ENCODE measurements at regions not wholly inside any gene's neighbourhood (a gene's known extent, or its start where the extent isn't known, plus 50 kb on each side); places are given as distances from the start of the nearest gene placed in this dataset.

DNA sequence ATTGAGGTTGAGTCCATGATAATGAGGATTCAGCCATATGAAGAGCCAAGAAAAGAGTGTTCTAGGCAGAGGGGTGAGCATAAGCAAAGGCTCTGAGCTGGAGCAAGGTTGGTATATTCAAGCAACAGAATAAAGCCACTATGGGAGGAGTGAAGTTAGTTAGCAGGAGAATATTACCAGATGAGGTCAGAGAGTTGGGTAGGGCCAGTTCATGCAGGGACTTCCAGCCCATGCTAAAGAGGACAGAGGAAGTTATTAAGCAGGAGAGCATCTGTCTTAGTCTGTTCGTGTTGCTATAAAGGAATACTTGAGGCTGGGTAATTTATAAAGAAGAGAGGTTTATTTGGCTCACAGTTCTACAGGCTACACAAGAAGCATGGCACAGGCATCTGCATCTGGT lies 57.1 kb upstream of the ATG10 start:
- Histone ChIP-seq H3K4me1 (ENCODE audit: control insufficient read depth, insufficient read depth, low read length) (no peaks in the 10 kb centered on the region), H3K9me3 (ENCODE audit: control insufficient read depth, low read length) (no peaks in the 10 kb centered on the region), H3K4me3 (ENCODE audit: low read length) (no peak overlapping the region), H3K9ac (ENCODE audit: low read length) (no peak overlapping the region), H3K36me3 (ENCODE audit: control insufficient read depth, insufficient read depth, low read length) (no peaks in the 10 kb centered on the region), H3K27me3 (ENCODE audit: control insufficient read depth, insufficient read depth, low read length) (no peaks in the 10 kb centered on the region)

DNA sequence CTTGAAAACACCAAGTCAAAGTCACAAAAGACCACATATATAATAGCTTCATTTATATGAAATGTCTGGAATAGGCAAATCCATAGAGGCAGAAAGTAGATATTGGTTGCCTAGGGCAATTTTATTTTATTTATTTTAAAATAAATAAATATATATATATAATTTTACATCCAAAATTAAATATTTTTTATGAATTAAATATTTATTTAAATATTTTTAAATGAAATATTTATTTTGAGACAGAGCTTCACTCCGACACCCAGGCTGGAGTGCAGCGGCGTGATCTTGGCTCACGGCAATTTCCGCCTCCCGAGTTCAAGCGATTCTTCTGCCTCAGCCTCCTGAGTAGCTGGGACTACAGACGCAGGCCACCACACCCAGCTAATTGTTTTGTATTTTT lies 58.9 kb upstream of the ATG10 start:
- Histone ChIP-seq H3K27me3 (ENCODE audit: control insufficient read depth, insufficient read depth, low read length) (no peaks in the 10 kb centered on the region), H3K4me1 (ENCODE audit: control insufficient read depth, insufficient read depth, low read length) (no peaks in the 10 kb centered on the region), H3K36me3 (ENCODE audit: control insufficient read depth, insufficient read depth, low read length) (no peaks in the 10 kb centered on the region), H3K4me3 (ENCODE audit: low read length) (no peak overlapping the region), H3K9me3 (ENCODE audit: control insufficient read depth, low read length) (no peaks in the 10 kb centered on the region), H3K9ac (ENCODE audit: low read length) (no peak overlapping the region)

DNA sequence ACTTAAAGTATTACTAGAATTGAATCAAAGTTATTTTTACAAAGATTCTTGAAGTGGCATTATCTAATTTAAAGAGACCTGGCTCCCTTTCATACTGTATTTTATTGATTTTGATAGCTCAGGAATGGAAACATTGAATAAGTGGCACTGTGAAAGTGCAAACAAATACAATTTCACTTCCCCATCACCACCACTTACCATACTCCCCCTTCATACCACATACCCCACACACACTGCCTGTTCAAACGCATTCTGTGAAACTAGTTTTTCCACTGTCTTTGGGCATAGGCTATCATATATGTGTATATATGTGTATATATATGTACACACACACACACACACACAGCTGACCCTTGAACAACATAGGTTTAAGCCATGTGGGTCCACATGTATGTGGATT lies 62.1 kb upstream of the ATG10 start:
- H3K4me3 ChIP-seq (ENCODE audit: low read length) = no peak overlapping the region
- no peaks in the 10 kb centered on the region for H3K36me3 ChIP-seq (ENCODE audit: control insufficient read depth, insufficient read depth, low read length)
- H3K27me3 ChIP-seq (ENCODE audit: control insufficient read depth, insufficient read depth, low read length) = no peaks in the 10 kb centered on the region
- no peaks in the 10 kb centered on the region for H3K4me1 ChIP-seq (ENCODE audit: control insufficient read depth, insufficient read depth, low read length)
- H3K9me3 ChIP-seq (ENCODE audit: control insufficient read depth, low read length) = no peaks in the 10 kb centered on the region
- no peak overlapping the region for H3K9ac ChIP-seq (ENCODE audit: low read length)

DNA sequence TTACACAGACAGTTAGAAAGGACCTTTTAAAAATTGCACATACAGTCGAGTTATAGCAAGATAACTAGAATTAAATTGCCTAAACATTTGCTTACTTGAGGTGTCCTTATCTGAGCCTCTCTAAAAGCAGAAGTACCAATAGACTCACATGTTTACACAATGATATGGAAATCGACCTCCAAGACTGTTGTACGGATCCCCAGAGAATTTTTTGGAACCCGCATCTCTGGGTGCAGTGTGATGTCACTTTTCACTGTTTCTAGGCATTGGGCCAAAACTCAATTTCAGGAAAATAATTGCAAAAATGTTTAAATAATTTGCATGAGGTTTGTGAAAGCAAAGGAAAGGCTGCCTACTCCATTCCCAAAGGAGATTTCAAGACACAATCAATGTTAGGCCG lies 63.1 kb upstream of the ATG10 start:
- no peaks in the 10 kb centered on the region for H3K36me3 ChIP-seq (ENCODE audit: control insufficient read depth, insufficient read depth, low read length)
- H3K27me3 ChIP-seq (ENCODE audit: control insufficient read depth, insufficient read depth, low read length) = no peaks in the 10 kb centered on the region
- no peak overlapping the region for H3K4me3 ChIP-seq (ENCODE audit: low read length)

DNA sequence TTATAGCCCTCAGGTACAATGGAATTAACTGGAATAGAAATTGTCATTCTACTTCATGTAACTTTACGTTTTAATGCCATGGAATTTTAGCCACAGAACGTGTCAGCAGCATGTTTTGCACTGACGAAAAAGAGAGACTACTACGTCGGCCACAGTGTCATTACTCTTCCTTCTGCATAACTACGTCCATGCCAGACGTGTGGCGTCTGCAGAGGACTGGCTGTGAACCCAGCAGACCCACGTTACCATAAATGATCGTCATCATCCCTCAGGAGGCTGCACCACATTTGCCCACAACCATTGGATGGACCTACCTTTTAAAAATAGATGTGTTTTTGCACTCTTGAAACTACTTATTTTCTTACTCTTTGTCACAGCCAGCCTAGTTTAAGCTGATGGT lies 63.8 kb upstream of the ATG10 start:
- Histone ChIP-seq H3K9ac (ENCODE audit: low read length) (no peak overlapping the region), H3K27me3 (ENCODE audit: control insufficient read depth, insufficient read depth, low read length) (no peaks in the 10 kb centered on the region), H3K9me3 (ENCODE audit: control insufficient read depth, low read length) (no peaks in the 10 kb centered on the region), H3K4me1 (ENCODE audit: control insufficient read depth, insufficient read depth, low read length) (no peaks in the 10 kb centered on the region), H3K36me3 (ENCODE audit: control insufficient read depth, insufficient read depth, low read length) (no peaks in the 10 kb centered on the region), H3K4me3 (ENCODE audit: low read length) (no peak overlapping the region)

More for the DNA sequence above, 63.1 kb upstream of the ATG10 start:
- no peaks in the 10 kb centered on the region for H3K9me3 ChIP-seq (ENCODE audit: control insufficient read depth, low read length)
- H3K4me1 ChIP-seq (ENCODE audit: control insufficient read depth, insufficient read depth, low read length) = no peaks in the 10 kb centered on the region
- no peak overlapping the region for H3K9ac ChIP-seq (ENCODE audit: low read length)

DNA sequence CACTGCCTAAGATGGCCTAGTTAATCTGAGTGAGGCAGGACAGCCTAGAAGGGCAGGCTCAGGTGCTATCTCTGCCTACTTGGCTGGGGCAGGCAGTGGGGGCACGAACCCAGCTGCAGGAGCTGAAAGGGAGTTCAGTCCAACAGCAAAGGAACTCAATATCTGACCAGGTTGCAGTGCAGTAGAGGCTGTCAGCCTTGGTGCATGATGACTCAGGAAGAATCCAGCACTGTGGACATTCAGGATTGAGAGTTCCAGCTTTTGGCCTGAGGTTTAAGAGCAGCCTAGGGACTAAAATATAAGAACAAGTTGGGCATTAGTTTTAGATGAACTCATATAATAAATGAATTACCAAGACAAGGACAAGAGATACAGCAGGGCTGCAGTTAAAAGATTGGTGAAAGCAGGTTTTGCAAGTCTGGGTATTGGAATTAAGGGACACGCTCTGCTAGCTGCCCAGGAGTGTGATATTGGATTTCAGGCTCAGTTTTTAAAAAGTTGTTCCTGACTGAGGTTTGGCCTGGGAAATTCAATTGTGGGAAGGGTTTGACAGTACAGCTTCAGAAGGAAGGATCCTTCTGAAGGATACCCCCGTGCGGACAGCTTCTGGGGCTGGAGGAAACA lies 64.7 kb upstream of the ATG10 start:
- no peaks in the 10 kb centered on the region for H3K4me1 ChIP-seq (ENCODE audit: control insufficient read depth, insufficient read depth, low read length)
- no peaks in the 10 kb centered on the region for H3K9me3 ChIP-seq (ENCODE audit: control insufficient read depth, low read length)
- no peak overlapping the region for H3K4me3 ChIP-seq (ENCODE audit: low read length)
- H3K27me3 ChIP-seq (ENCODE audit: control insufficient read depth, insufficient read depth, low read length) = no peaks in the 10 kb centered on the region
- no peaks in the 10 kb centered on the region for H3K36me3 ChIP-seq (ENCODE audit: control insufficient read depth, insufficient read depth, low read length)
- no peak overlapping the region for H3K9ac ChIP-seq (ENCODE audit: low read length)

DNA sequence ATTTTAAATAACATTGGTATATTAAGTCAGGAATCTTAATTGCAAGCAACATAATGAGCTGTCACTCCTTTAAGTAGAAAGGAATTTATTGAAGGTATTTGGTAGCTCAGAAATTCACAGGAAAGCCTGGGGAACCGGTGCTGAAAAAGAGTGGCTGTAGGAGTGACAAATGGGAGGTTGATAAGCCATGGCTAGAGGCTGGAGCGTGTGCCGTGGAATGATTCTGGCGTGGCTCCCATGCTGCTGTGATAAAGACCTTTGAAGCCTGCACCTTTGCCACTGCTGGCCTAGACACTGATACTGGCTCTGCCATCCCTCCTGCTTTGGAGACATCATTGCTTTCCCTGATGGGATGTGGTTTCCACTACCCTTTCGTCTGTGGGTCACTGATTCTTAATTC lies 65.7 kb upstream of the ATG10 start:
- H3K36me3 ChIP-seq (ENCODE audit: control insufficient read depth, insufficient read depth, low read length) = no peaks in the 10 kb centered on the region
- H3K4me3 ChIP-seq (ENCODE audit: low read length) = no peak overlapping the region
- H3K27me3 ChIP-seq (ENCODE audit: control insufficient read depth, insufficient read depth, low read length) = no peaks in the 10 kb centered on the region
- no peaks in the 10 kb centered on the region for H3K4me1 ChIP-seq (ENCODE audit: control insufficient read depth, insufficient read depth, low read length)
- no peaks in the 10 kb centered on the region for H3K9me3 ChIP-seq (ENCODE audit: control insufficient read depth, low read length)
- H3K9ac ChIP-seq (ENCODE audit: low read length) = no peak overlapping the region

DNA sequence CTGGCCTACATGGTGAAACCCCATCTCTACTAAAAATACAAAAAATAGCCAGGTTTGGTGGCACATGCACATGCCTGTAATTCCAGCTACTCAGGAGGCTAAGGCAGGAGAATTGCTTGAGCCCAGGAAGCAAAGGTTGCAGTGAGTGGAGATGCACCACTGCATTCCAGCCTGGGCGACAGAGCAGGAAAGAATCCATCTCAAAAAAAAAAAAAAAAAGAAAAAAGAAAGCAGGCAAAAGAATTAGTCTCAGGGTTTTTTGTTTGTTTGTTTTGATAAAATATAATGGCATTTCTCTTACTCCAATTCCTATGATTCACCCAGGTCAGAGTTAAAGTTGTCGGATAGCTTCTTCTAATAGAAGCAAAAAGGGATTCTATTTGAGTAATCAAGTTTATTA lies 67.0 kb upstream of the ATG10 start:
- no peaks in the 10 kb centered on the region for H3K27me3 ChIP-seq (ENCODE audit: control insufficient read depth, insufficient read depth, low read length)
- no peak overlapping the region for H3K9ac ChIP-seq (ENCODE audit: low read length)
- no peak overlapping the region for H3K4me3 ChIP-seq (ENCODE audit: low read length)
- no peaks in the 10 kb centered on the region for H3K9me3 ChIP-seq (ENCODE audit: control insufficient read depth, low read length)
- H3K4me1 ChIP-seq (ENCODE audit: control insufficient read depth, insufficient read depth, low read length) = no peaks in the 10 kb centered on the region
- no peaks in the 10 kb centered on the region for H3K36me3 ChIP-seq (ENCODE audit: control insufficient read depth, insufficient read depth, low read length)

DNA sequence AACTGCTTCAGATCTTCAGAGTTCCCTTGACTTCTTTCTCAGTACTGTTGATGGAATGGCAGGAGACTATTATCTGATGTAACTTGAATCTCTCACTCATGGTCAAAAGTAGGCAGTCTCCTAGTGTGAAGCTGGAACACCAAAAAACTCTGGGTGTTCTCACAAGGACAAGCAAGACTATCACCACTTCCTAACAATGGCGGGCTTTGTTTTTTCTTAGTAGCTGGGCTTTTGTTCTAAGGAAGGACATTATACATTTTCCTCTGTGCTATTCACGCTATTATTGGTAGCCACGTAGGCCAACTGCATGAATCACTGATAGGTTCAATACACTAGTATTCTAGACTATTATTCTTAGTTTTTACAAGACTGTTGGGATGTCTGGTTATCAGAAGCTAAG lies 67.7 kb upstream of the ATG10 start:
- Histone ChIP-seq H3K9me3 (ENCODE audit: control insufficient read depth, low read length) (no peaks in the 10 kb centered on the region), H3K27me3 (ENCODE audit: control insufficient read depth, insufficient read depth, low read length) (no peaks in the 10 kb centered on the region), H3K4me3 (ENCODE audit: low read length) (no peak overlapping the region)

DNA sequence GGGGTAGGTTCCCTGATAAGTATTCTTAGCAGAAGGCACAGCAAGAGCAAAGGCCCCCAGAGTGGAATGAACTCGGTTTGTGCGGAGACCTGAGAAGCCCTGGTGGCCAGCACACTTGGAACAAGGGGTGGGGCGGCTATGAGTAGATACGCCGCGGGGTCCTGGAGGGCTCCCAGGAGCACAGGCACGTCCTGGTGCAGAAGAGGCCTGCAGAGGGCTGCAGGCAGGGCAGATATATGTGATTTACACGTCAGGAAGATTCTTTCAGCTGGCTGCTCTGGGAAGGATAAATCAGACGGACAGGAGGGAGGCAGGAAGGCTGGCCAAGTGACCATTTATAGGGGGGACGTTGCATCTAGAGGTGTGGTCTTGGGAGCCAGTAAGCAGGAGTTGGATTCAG lies 70.2 kb upstream of the ATG10 start:
- Histone ChIP-seq H3K4me3 (ENCODE audit: low read length) (no peak overlapping the region), H3K9me3 (ENCODE audit: control insufficient read depth, low read length) (no peaks in the 10 kb centered on the region), H3K9ac (ENCODE audit: low read length) (no peak overlapping the region), H3K36me3 (ENCODE audit: control insufficient read depth, insufficient read depth, low read length) (no peaks in the 10 kb centered on the region), H3K4me1 (ENCODE audit: control insufficient read depth, insufficient read depth, low read length) (no peaks in the 10 kb centered on the region), H3K27me3 (ENCODE audit: control insufficient read depth, insufficient read depth, low read length) (no peaks in the 10 kb centered on the region)

More for the DNA sequence above, 67.7 kb upstream of the ATG10 start:
- H3K9ac ChIP-seq (ENCODE audit: low read length) = no peak overlapping the region
- no peaks in the 10 kb centered on the region for H3K4me1 ChIP-seq (ENCODE audit: control insufficient read depth, insufficient read depth, low read length)
- no peaks in the 10 kb centered on the region for H3K36me3 ChIP-seq (ENCODE audit: control insufficient read depth, insufficient read depth, low read length)

DNA sequence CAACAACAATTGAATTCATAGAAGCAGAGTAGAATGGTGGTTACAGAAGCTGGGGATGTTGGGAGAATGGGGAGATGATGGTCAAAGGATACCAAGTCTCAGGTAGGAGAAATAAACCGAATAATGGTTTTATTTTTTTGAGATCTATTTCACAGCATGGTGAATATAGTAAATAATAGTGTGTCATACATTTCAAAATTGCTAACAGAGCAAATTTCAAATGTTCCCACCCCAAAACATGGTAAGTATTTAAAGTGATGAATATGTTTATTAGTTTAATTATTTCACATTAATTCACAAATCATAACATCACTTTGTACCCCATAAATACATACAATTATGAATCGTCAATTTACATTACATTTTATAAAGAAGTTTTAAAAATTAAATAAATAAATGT lies 72.7 kb upstream of the ATG10 start:
- Histone ChIP-seq H3K27me3 (ENCODE audit: control insufficient read depth, insufficient read depth, low read length) (no peaks in the 10 kb centered on the region), H3K4me1 (ENCODE audit: control insufficient read depth, insufficient read depth, low read length) (no peaks in the 10 kb centered on the region), H3K9me3 (ENCODE audit: control insufficient read depth, low read length) (no peaks in the 10 kb centered on the region), H3K9ac (ENCODE audit: low read length) (no peak overlapping the region), H3K4me3 (ENCODE audit: low read length) (no peak overlapping the region), H3K36me3 (ENCODE audit: control insufficient read depth, insufficient read depth, low read length) (no peaks in the 10 kb centered on the region)

DNA sequence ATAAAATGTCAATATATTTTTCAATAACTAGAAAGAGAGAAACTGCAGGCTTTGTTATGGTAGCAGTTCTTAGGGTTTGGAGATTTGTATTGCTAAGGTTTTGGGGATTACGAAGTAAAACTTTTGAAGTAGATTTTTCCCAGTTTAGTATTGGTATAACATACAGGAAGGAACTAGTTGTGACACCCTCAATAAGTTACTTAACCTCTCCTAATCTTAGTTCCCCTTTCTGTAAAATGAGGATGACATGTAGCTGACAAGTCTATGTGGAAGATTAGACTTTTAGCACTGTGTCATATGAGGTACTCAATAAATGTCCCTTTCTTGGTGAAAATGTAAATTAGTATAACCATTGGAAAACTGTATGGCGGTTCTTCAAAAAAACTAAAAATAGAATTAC lies 73.4 kb upstream of the ATG10 start:
- no peaks in the 10 kb centered on the region for H3K9me3 ChIP-seq (ENCODE audit: control insufficient read depth, low read length)
- H3K36me3 ChIP-seq (ENCODE audit: control insufficient read depth, insufficient read depth, low read length) = no peaks in the 10 kb centered on the region
- no peaks in the 10 kb centered on the region for H3K27me3 ChIP-seq (ENCODE audit: control insufficient read depth, insufficient read depth, low read length)
- no peaks in the 10 kb centered on the region for H3K4me1 ChIP-seq (ENCODE audit: control insufficient read depth, insufficient read depth, low read length)
- no peak overlapping the region for H3K9ac ChIP-seq (ENCODE audit: low read length)
- H3K4me3 ChIP-seq (ENCODE audit: low read length) = no peak overlapping the region

DNA sequence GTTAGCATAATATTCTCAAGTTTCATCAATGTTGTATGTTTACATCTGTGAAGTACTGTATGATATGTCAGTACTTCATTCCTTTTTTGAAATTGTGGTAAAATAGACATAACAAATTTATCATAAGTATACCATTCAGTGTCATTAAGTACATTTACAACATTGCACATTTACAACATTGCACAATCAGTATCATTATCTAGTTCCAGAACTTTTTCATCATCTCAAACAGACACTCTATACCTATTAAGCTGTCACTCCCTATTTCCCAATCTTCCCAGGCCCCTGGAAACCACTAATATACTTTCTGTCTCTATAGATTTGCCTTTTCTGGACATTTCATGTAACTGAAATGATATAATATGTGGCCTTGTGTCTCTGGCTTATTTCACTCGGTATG lies 75.1 kb upstream of the ATG10 start:
- Histone ChIP-seq H3K4me3 (ENCODE audit: low read length) (no peak overlapping the region), H3K9ac (ENCODE audit: low read length) (no peak overlapping the region), H3K27me3 (ENCODE audit: control insufficient read depth, insufficient read depth, low read length) (no peaks in the 10 kb centered on the region), H3K9me3 (ENCODE audit: control insufficient read depth, low read length) (no peaks in the 10 kb centered on the region), H3K4me1 (ENCODE audit: control insufficient read depth, insufficient read depth, low read length) (no peaks in the 10 kb centered on the region), H3K36me3 (ENCODE audit: control insufficient read depth, insufficient read depth, low read length) (no peaks in the 10 kb centered on the region)
